MCF 10A (cell line): ENCODE measurements at regions not wholly inside any gene's neighbourhood (a gene's known extent, or its start where the extent isn't known, plus 50 kb on each side); places are given as distances from the start of the nearest gene placed in this dataset.

Experiments
- BruUV-seq: library from RNA; stranded (reverse); fragments of 400-500 nt; replicated peaks from 2 replicates; lab custom pipeline; 2021; lab: Mats Ljungman, UMichigan
- CTCF ChIA-PET: fragments of 300-600 bp; sonication (Branson Sonifier 250); formaldehyde crosslinking; extraction: SDS; loops from one replicate; lab custom pipeline; 2021; ENCODE audit warnings: antibody characterized with exemption, inconsistent platforms; lab: Yijun Ruan, JAX
- POLR2A ChIA-PET: fragments of 300-600, 350-650 bp; sonication (Branson Sonifier 250); formaldehyde crosslinking; extraction: SDS; loops from one replicate; lab custom pipeline; 2020; ENCODE audit warnings: antibody characterized with exemption, inconsistent platforms; lab: Yijun Ruan, JAX
- DNase-seq: peaks from one replicate; pipeline ENCODE4 v3.0.0-alpha.2; 2018; ENCODE audit not compliant: unreplicated experiment
- H3K27ac Mint-ChIP-seq: one replicate; pipeline ENCODE4 v1.8.0; 2022; ENCODE audit warnings: mild to moderate bottlenecking, low read depth, mixed read lengths; ENCODE audit not compliant: unreplicated experiment
- H3K27me3 Mint-ChIP-seq: one replicate; pipeline ENCODE4 v1.8.0; 2022; ENCODE audit warnings: mixed read lengths; ENCODE audit not compliant: insufficient read depth, unreplicated experiment
- H3K36me3 Mint-ChIP-seq: one replicate; pipeline ENCODE4 v1.8.0; 2022; ENCODE audit warnings: mild to moderate bottlenecking, moderate library complexity, mixed read lengths; ENCODE audit not compliant: insufficient read depth, unreplicated experiment
- H3K4me1 Mint-ChIP-seq: one replicate; pipeline ENCODE4 v1.8.0; 2022; ENCODE audit warnings: mixed read lengths; ENCODE audit not compliant: insufficient read depth, unreplicated experiment
- H3K4me3 Mint-ChIP-seq: one replicate; pipeline ENCODE4 v1.8.0; 2022; ENCODE audit warnings: mild to moderate bottlenecking, moderate library complexity, mixed read lengths; ENCODE audit not compliant: unreplicated experiment
- H3K9me3 Mint-ChIP-seq: one replicate; pipeline ENCODE4 v1.8.0; 2022; ENCODE audit warnings: mixed read lengths; ENCODE audit not compliant: unreplicated experiment
- intact Hi-C: fragments of 100-400 bp; cut with micrococcal nuclease; formaldehyde crosslinking; loops from 2 replicates; pipeline ENCODE4 v1.14.1; 2022
- TF ChIP-seq, protein P1 (sequence below): fragments of 200-600 bp; IDR thresholded peaks from one replicate; pipeline ENCODE4 v1.8.0; 2022; ENCODE audit warnings: antibody characterized with exemption, mild to moderate bottlenecking; ENCODE audit not compliant: unreplicated experiment

GRCh38 chrX:127302841-127303240, 483.3 kb downstream of the PRR32 start:
- H3K4me1 Mint-ChIP-seq: no peaks in the 10 kb centered on the region
- intact Hi-C loops: no loop called here
- CTCF ChIA-PET: no interaction called here
- H3K27ac Mint-ChIP-seq: no peak overlapping the region
- no peak overlapping the region for H3K4me3 Mint-ChIP-seq
- POLR2A ChIA-PET: no interaction called here
- H3K9me3 Mint-ChIP-seq: peaks cover 12% of the 10 kb centered on the region
- DNase-seq: no peak
- TF ChIP-seq, protein P1, sequence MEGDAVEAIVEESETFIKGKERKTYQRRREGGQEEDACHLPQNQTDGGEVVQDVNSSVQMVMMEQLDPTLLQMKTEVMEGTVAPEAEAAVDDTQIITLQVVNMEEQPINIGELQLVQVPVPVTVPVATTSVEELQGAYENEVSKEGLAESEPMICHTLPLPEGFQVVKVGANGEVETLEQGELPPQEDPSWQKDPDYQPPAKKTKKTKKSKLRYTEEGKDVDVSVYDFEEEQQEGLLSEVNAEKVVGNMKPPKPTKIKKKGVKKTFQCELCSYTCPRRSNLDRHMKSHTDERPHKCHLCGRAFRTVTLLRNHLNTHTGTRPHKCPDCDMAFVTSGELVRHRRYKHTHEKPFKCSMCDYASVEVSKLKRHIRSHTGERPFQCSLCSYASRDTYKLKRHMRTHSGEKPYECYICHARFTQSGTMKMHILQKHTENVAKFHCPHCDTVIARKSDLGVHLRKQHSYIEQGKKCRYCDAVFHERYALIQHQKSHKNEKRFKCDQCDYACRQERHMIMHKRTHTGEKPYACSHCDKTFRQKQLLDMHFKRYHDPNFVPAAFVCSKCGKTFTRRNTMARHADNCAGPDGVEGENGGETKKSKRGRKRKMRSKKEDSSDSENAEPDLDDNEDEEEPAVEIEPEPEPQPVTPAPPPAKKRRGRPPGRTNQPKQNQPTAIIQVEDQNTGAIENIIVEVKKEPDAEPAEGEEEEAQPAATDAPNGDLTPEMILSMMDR: no peak
- BruUV-seq: no TSS peak
- H3K27me3 Mint-ChIP-seq: no peaks in the 10 kb centered on the region
- peaks cover 2% of the 10 kb centered on the region for H3K36me3 Mint-ChIP-seq

DNA sequence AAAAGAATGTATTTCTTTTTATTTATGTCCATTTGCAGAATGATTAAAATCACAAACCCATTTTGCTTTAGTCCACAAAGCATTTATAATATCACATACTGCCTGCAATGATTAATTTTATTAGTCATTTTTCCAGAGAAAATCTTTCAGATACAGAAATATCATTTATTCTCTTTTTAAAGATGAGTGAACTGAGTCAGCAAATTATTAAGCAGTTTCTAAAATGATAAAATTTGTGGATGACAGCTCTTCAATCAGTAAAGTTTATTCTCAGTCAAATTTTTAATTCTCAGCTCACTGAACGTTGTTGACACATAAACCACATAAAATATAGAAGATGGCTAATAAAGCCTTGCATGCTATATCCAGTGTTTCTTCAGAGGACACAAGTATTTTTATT, 485.5 kb downstream of the PRR32 start:
- no peak for DNase-seq
- TF ChIP-seq, protein P1: no peak
- H3K4me1 Mint-ChIP-seq: no peaks in the 10 kb centered on the region
- H3K9me3 Mint-ChIP-seq: peaks cover 14% of the 10 kb centered on the region
- H3K4me3 Mint-ChIP-seq: no peak overlapping the region
- no peak overlapping the region for H3K27ac Mint-ChIP-seq
- intact Hi-C loops: no loop called here
- no peaks in the 10 kb centered on the region for H3K27me3 Mint-ChIP-seq
- BruUV-seq: no TSS peak
- POLR2A ChIA-PET: no interaction called here
- CTCF ChIA-PET: interaction anchor here (0.6 to 1.2 kb wide), 2 partner anchors 535 to 1214 kb away, joined by 4 read pairs; no protein-coding TSS in a partner anchor
- peaks cover 5% of the 10 kb centered on the region for H3K36me3 Mint-ChIP-seq

DNA sequence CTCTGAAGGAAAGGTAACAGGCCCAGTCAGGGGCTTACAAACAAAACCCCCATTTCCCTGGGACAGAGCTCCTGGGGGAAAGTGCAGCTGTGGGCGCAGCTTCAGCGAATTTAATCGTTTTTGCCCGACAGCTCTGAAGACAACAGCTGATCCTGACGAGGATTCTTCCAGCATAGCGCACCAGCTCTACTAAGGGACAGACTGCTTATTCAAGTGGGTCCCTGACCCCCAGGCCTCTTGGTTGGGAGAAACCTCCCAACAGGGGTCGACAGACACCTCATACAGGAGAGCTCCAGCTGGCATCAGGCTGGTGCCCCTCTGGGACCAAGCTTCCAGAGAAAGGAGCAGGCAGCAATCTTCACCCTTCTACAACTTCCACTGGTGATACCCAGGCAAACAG, 486.7 kb downstream of the PRR32 start:
- TF ChIP-seq, protein P1: no peak
- intact Hi-C loops: no loop called here

GRCh38 chrX:127313635-127314034, 494.1 kb downstream of the PRR32 start:
- ChIA-PET CTCF (no interaction called here), POLR2A (no interaction called here)
- Mint-ChIP-seq H3K36me3 (no peaks in the 10 kb centered on the region), H3K27me3 (no peaks in the 10 kb centered on the region), H3K27ac (no peak overlapping the region), H3K9me3 (no peaks in the 10 kb centered on the region), H3K4me3 (no peak overlapping the region), H3K4me1 (no peaks in the 10 kb centered on the region)
- intact Hi-C loops: no loop called here
- DNase-seq: no peak
- no TSS peak for BruUV-seq
- TF ChIP-seq, protein P1: no peak

More for the DNA sequence above, 486.7 kb downstream of the PRR32 start:
- no peak for DNase-seq
- Mint-ChIP-seq H3K36me3 (peaks cover 5% of the 10 kb centered on the region), H3K27ac (no peak overlapping the region), H3K27me3 (no peaks in the 10 kb centered on the region), H3K4me1 (no peaks in the 10 kb centered on the region), H3K9me3 (peaks cover 14% of the 10 kb centered on the region), H3K4me3 (no peak overlapping the region)
- no TSS peak for BruUV-seq
- POLR2A ChIA-PET: no interaction called here
- CTCF ChIA-PET: interaction anchor here (0.7 kb wide), 1 partner anchor 641 kb away, joined by 3 read pairs; no protein-coding TSS in a partner anchor
